ENCODE measurements at regions not wholly inside any gene's neighbourhood (a gene's known extent, or its start where the extent isn't known, plus 50 kb on each side); places are given as distances from the start of the nearest gene placed in this dataset.

GRCh38 chr14:86683561-86683960 is 1153.6 kb downstream of the FLRT2 start:
- no peaks in the 10 kb centered on the region for H3K4me1 ChIP-seq (ENCODE audit: insufficient read depth, low read length)
- H3K9me3 ChIP-seq (ENCODE audit: low read depth, low read length): no peaks in the 10 kb centered on the region
- H3K27me3 ChIP-seq (ENCODE audit: insufficient read depth, low read length): no peaks in the 10 kb centered on the region
- H3K4me3 ChIP-seq (ENCODE audit: low read length): no peak overlapping the region

GRCh38 chr14:86675059-86675458 is 1145.1 kb downstream of the FLRT2 start:
- no peaks in the 10 kb centered on the region for H3K4me1 ChIP-seq (ENCODE audit: insufficient read depth, low read length)
- no peaks in the 10 kb centered on the region for H3K27me3 ChIP-seq (ENCODE audit: insufficient read depth, low read length)
- H3K4me3 ChIP-seq (ENCODE audit: low read length): no peak overlapping the region
- H3K9me3 ChIP-seq (ENCODE audit: low read depth, low read length): no peaks in the 10 kb centered on the region

GRCh38 chr14:86673523-86673969 is 1143.6 kb downstream of the FLRT2 start:
- Histone ChIP-seq H3K27me3 (ENCODE audit: insufficient read depth, low read length) (no peaks in the 10 kb centered on the region), H3K4me3 (ENCODE audit: low read length) (no peak overlapping the region), H3K9me3 (ENCODE audit: low read depth, low read length) (no peaks in the 10 kb centered on the region), H3K4me1 (ENCODE audit: insufficient read depth, low read length) (no peaks in the 10 kb centered on the region)

- Histone ChIP-seq H3K9me3 (ENCODE audit: low read depth, low read length) (no peaks in the 10 kb centered on the region), H3K4me3 (ENCODE audit: low read length) (no peak overlapping the region), H3K27me3 (ENCODE audit: insufficient read depth, low read length) (no peaks in the 10 kb centered on the region), H3K4me1 (ENCODE audit: insufficient read depth, low read length) (no peaks in the 10 kb centered on the region)
Measured at GRCh38 chr14:86672080-86672479, 1142.1 kb downstream of the FLRT2 start.

- Histone ChIP-seq H3K27me3 (ENCODE audit: insufficient read depth, low read length) (no peaks in the 10 kb centered on the region), H3K4me1 (ENCODE audit: insufficient read depth, low read length) (no peaks in the 10 kb centered on the region), H3K4me3 (ENCODE audit: low read length) (no peak overlapping the region), H3K9me3 (ENCODE audit: low read depth, low read length) (no peaks in the 10 kb centered on the region)
Measured at GRCh38 chr14:86665975-86666374, 1136.0 kb downstream of the FLRT2 start.

- Histone ChIP-seq H3K4me3 (ENCODE audit: low read length) (no peak overlapping the region), H3K27me3 (ENCODE audit: insufficient read depth, low read length) (no peaks in the 10 kb centered on the region), H3K4me1 (ENCODE audit: insufficient read depth, low read length) (no peaks in the 10 kb centered on the region)
Measured at GRCh38 chr14:86662334-86662733, 1132.4 kb downstream of the FLRT2 start.

GRCh38 chr14:86654558-86655184 is 1124.7 kb downstream of the FLRT2 start:
- Histone ChIP-seq H3K4me1 (ENCODE audit: insufficient read depth, low read length) (no peaks in the 10 kb centered on the region), H3K9me3 (ENCODE audit: low read depth, low read length) (no peaks in the 10 kb centered on the region), H3K4me3 (ENCODE audit: low read length) (no peak overlapping the region), H3K27me3 (ENCODE audit: insufficient read depth, low read length) (no peaks in the 10 kb centered on the region)

More at GRCh38 chr14:86662334-86662733, 1132.4 kb downstream of the FLRT2 start:
- no peaks in the 10 kb centered on the region for H3K9me3 ChIP-seq (ENCODE audit: low read depth, low read length)

GRCh38 chr14:86652526-86652925 is 1122.6 kb downstream of the FLRT2 start:
- H3K27me3 ChIP-seq (ENCODE audit: insufficient read depth, low read length): no peaks in the 10 kb centered on the region
- no peaks in the 10 kb centered on the region for H3K4me1 ChIP-seq (ENCODE audit: insufficient read depth, low read length)
- no peak overlapping the region for H3K4me3 ChIP-seq (ENCODE audit: low read length)
- no peaks in the 10 kb centered on the region for H3K9me3 ChIP-seq (ENCODE audit: low read depth, low read length)

- Histone ChIP-seq H3K4me1 (ENCODE audit: insufficient read depth, low read length) (no peaks in the 10 kb centered on the region), H3K9me3 (ENCODE audit: low read depth, low read length) (no peaks in the 10 kb centered on the region), H3K4me3 (ENCODE audit: low read length) (no peak overlapping the region), H3K27me3 (ENCODE audit: insufficient read depth, low read length) (no peaks in the 10 kb centered on the region)
Measured at GRCh38 chr14:86646696-86647690, 1117.0 kb downstream of the FLRT2 start.

- Histone ChIP-seq H3K4me1 (ENCODE audit: insufficient read depth, low read length) (no peaks in the 10 kb centered on the region), H3K9me3 (ENCODE audit: low read depth, low read length) (no peaks in the 10 kb centered on the region), H3K27me3 (ENCODE audit: insufficient read depth, low read length) (no peaks in the 10 kb centered on the region), H3K4me3 (ENCODE audit: low read length) (no peak overlapping the region)
Measured at GRCh38 chr14:86646125-86646524, 1116.2 kb downstream of the FLRT2 start.

- Histone ChIP-seq H3K4me3 (ENCODE audit: low read length) (no peak overlapping the region), H3K4me1 (ENCODE audit: insufficient read depth, low read length) (no peaks in the 10 kb centered on the region), H3K9me3 (ENCODE audit: low read depth, low read length) (no peaks in the 10 kb centered on the region), H3K27me3 (ENCODE audit: insufficient read depth, low read length) (no peaks in the 10 kb centered on the region)
Measured at GRCh38 chr14:86641310-86641709, 1111.4 kb downstream of the FLRT2 start.

- no peaks in the 10 kb centered on the region for H3K27me3 ChIP-seq (ENCODE audit: insufficient read depth, low read length)
- H3K9me3 ChIP-seq (ENCODE audit: low read depth, low read length): no peaks in the 10 kb centered on the region
- no peak overlapping the region for H3K4me3 ChIP-seq (ENCODE audit: low read length)
- H3K4me1 ChIP-seq (ENCODE audit: insufficient read depth, low read length): no peaks in the 10 kb centered on the region
Measured at GRCh38 chr14:86640288-86640687, 1110.3 kb downstream of the FLRT2 start.

GRCh38 chr14:86639666-86640065 is 1109.7 kb downstream of the FLRT2 start:
- Histone ChIP-seq H3K27me3 (ENCODE audit: insufficient read depth, low read length) (no peaks in the 10 kb centered on the region), H3K4me3 (ENCODE audit: low read length) (no peak overlapping the region), H3K4me1 (ENCODE audit: insufficient read depth, low read length) (no peaks in the 10 kb centered on the region), H3K9me3 (ENCODE audit: low read depth, low read length) (no peaks in the 10 kb centered on the region)

GRCh38 chr14:86639146-86639545 is 1109.2 kb downstream of the FLRT2 start:
- no peak overlapping the region for H3K4me3 ChIP-seq (ENCODE audit: low read length)
- no peaks in the 10 kb centered on the region for H3K9me3 ChIP-seq (ENCODE audit: low read depth, low read length)
- H3K4me1 ChIP-seq (ENCODE audit: insufficient read depth, low read length): no peaks in the 10 kb centered on the region
- H3K27me3 ChIP-seq (ENCODE audit: insufficient read depth, low read length): no peaks in the 10 kb centered on the region

- Histone ChIP-seq H3K4me1 (ENCODE audit: insufficient read depth, low read length) (no peaks in the 10 kb centered on the region), H3K27me3 (ENCODE audit: insufficient read depth, low read length) (no peaks in the 10 kb centered on the region), H3K4me3 (ENCODE audit: low read length) (no peak overlapping the region), H3K9me3 (ENCODE audit: low read depth, low read length) (no peaks in the 10 kb centered on the region)
Measured at GRCh38 chr14:86627080-86627479, 1097.1 kb downstream of the FLRT2 start.
